ENCODE measurements at regions not wholly inside any gene's neighbourhood (a gene's known extent, or its start where the extent isn't known, plus 50 kb on each side); places are given as distances from the start of the nearest gene placed in this dataset.

GRCh38 chr12:46549527-46550265 lies 177.1 kb upstream of the SLC38A2 start:
- ATAC-seq (peak; percentile 46), DNase-seq (ENCODE audit: low read depth, low spot score) (peak; percentile 84)
- H3K36me3 ChIP-seq (ENCODE audit: control insufficient read depth in 1 of 2, insufficient read depth in 2 of 2, low read length in 2 of 2), result no peaks in the 10 kb centered on the region
- peak overlapping the region; percentile 91 for H3K27ac ChIP-seq (ENCODE audit: low read depth, low read length)
- H4K20me1 ChIP-seq (ENCODE audit: insufficient read depth), result no peaks in the 10 kb centered on the region
- ChIA-PET POLR2A (interaction anchor here (1.1 to 3.7 kb wide), 13 partner anchors 9 to 188 kb away, joined by 3 to 13 read pairs (median 6); no protein-coding TSS in a partner anchor), CTCF (no interaction called here), RAD21 (ENCODE audit: low non-redundant PET in 1 of 2, low total read pairs in 2 of 2, uncharacterized antibody in 2 of 2, unreplicated experiment in 2 of 2) (no interaction called here)
- peak overlapping the region in 1 of 2 experiments; percentile 46; a peak in 2 of 4 replicates for H3K4me3 ChIP-seq (replicated peaks in 1 of 2; ENCODE audit: low read depth in 1 of 2, low read length in 2 of 2)
- peak overlapping the region; percentile 72 for H3K9ac ChIP-seq (ENCODE audit: low read length)
- BruUV-seq (replicated peaks), result TSS peak; percentile 87
- H3K9me2 ChIP-seq (ENCODE audit: insufficient read depth), result no peaks in the 10 kb centered on the region
- H2AFZ ChIP-seq (ENCODE audit: low read depth, low read length, poor library complexity, severe bottlenecking), result no peak overlapping the region
- peak overlapping the region; percentile 81 for H3K4me2 ChIP-seq (ENCODE audit: low read length)
- no peaks in the 10 kb centered on the region for H3K9me3 ChIP-seq (ENCODE audit: control insufficient read depth in 1 of 2, insufficient read depth in 1 of 2, low read depth in 1 of 2, low read length in 2 of 2)
- H3K79me2 ChIP-seq (ENCODE audit: insufficient read depth, low read length), result peaks cover 15% of the 10 kb centered on the region
- peaks cover 84% of the 10 kb centered on the region in 2 experiments for H3K4me1 ChIP-seq (ENCODE audit: control insufficient read depth in 1 of 2, insufficient read depth in 2 of 2, low read length in 2 of 2)
- no peaks in the 10 kb centered on the region for H3K27me3 ChIP-seq (ENCODE audit: insufficient read depth, low read length)
- intact Hi-C loops (cut with micrococcal nuclease), result loop anchor here (1.0 to 10.0 kb wide), 7 partner anchors 57 to 385 kb away; partner anchors contain the start of genes SLC38A1 and SLC38A2
- peak; percentile 97 for TF ChIP-seq CEBPB (IDR thresholded peaks at IDR 0.05; ENCODE audit: low read depth)
- no peak for TF ChIP-seq EZH2 (IDR thresholded peaks at IDR 0.05)
- peak; percentile 54 for TF ChIP-seq MAX (IDR thresholded peaks at IDR 0.05)
- TF ChIP-seq ATF3 (IDR thresholded peaks at IDR 0.05), result peak; percentile 75; the same call in 1 of the 2 replicates
- TF ChIP-seq EZH2phosphoT487 (IDR thresholded peaks at IDR 0.05; ENCODE audit: borderline replicate concordance), result no peak
- peak; percentile 59; the same call in 1 of the 2 replicates for TF ChIP-seq SRF (IDR thresholded peaks at IDR 0.05; ENCODE audit: low read depth)
- TF ChIP-seq ZNF274 (IDR thresholded peaks at IDR 0.05; ENCODE audit: low read depth, low read length), result no peak
- TF ChIP-seq ELF1 (IDR thresholded peaks at IDR 0.05; ENCODE audit: borderline replicate concordance, low read depth), result no peak
- no peak for TF ChIP-seq EGR1 (IDR thresholded peaks at IDR 0.05; ENCODE audit: low read depth)
- peak; percentile 92 for TF ChIP-seq JUND (IDR thresholded peaks at IDR 0.05)
- peak; percentile 71 for TF ChIP-seq TCF7L2 (IDR thresholded peaks at IDR 0.05; ENCODE audit: borderline replicate concordance, extremely low read depth, insufficient read depth, insufficient read length)
- peak; percentile 93 for TF ChIP-seq FOSL1 (IDR thresholded peaks at IDR 0.05; ENCODE audit: low read depth)
- TF ChIP-seq POLR2AphosphoS5 (IDR thresholded peaks at IDR 0.05; ENCODE audit: low read depth, low read length), result peak; percentile 64
- no peak for TF ChIP-seq ZFX (IDR thresholded peaks at IDR 0.05)
- TF ChIP-seq CBX3 (IDR thresholded peaks at IDR 0.05; ENCODE audit: low read depth), result peak; percentile 83
- TF ChIP-seq SIN3A (IDR thresholded peaks at IDR 0.05; ENCODE audit: low read depth), result peak; percentile 48
- TF ChIP-seq ZBTB33 (IDR thresholded peaks at IDR 0.05; ENCODE audit: extremely low read depth, insufficient replicate concordance, low read length), result peak; percentile 36
- no peak for TF ChIP-seq CTCF (IDR thresholded peaks at IDR 0.05 in 2 of 3, conservative IDR thresholded peaks at IDR 0.05 in 1 of 3; ENCODE audit: borderline replicate concordance in 1 of 3, insufficient read depth in 1 of 3, low read depth in 2 of 3, low read length in 2 of 3)
- TF ChIP-seq REST (IDR thresholded peaks at IDR 0.05; ENCODE audit: low read depth), result no peak

Measured in HCT116 (cell line).